B cell (primary cell): ENCODE measurements at regions not wholly inside any gene's neighbourhood (a gene's known extent, or its start where the extent isn't known, plus 50 kb on each side); places are given as distances from the start of the nearest gene placed in this dataset.

ENCODE experiments used
- EZH2 ChIP-seq: IDR thresholded peaks from 2 replicates; pipeline ENCODE4 v1.6.1; 2012; ENCODE audit warnings: borderline replicate concordance, low read depth, mild to moderate bottlenecking, moderate library complexity, low read length; ENCODE audit not compliant: insufficient read depth, poor library complexity, severe bottlenecking
- TF ChIP-seq, protein P1 (sequence below): fragments of 200-600 bp; IDR thresholded peaks from one replicate; pipeline ENCODE4 v1.8.0; 2022; ENCODE audit warnings: antibody characterized with exemption, mild to moderate bottlenecking

- TF ChIP-seq, protein P1, sequence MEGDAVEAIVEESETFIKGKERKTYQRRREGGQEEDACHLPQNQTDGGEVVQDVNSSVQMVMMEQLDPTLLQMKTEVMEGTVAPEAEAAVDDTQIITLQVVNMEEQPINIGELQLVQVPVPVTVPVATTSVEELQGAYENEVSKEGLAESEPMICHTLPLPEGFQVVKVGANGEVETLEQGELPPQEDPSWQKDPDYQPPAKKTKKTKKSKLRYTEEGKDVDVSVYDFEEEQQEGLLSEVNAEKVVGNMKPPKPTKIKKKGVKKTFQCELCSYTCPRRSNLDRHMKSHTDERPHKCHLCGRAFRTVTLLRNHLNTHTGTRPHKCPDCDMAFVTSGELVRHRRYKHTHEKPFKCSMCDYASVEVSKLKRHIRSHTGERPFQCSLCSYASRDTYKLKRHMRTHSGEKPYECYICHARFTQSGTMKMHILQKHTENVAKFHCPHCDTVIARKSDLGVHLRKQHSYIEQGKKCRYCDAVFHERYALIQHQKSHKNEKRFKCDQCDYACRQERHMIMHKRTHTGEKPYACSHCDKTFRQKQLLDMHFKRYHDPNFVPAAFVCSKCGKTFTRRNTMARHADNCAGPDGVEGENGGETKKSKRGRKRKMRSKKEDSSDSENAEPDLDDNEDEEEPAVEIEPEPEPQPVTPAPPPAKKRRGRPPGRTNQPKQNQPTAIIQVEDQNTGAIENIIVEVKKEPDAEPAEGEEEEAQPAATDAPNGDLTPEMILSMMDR, result no peak
- TF ChIP-seq EZH2, result no peak
These were observed 141.0 kb downstream of the MTNR1A start for GRCh38 chr4:186414390-186414789.
